ENCODE measurements at regions not wholly inside any gene's neighbourhood (a gene's known extent, or its start where the extent isn't known, plus 50 kb on each side); places are given as distances from the start of the nearest gene placed in this dataset.
A peak's percentile ranks its signal among the peaks of the same experiment; 100 is the strongest.

DNA sequence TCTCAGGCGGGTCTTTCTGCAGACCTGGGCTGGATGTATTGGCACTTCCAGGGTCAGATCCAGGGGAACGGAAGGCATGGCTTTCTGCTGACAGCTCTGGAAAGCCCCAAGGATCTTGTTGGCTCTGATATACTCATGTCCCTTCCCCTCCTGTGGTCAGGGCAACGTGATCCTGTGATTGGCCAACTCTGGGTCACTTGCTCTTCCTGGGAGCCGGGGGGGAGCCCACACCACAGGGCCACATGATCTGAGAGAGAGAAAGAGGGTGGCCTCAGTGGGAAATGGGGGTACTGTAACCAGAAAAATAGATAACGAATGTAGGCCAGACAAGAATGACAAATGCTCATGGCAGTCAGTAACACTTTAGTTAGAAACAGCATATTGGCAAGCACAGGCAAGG is 223.0 kb downstream of the NFATC2 start:
- Histone ChIP-seq H3K9me3 (ENCODE audit: low read depth) (no peaks in the 10 kb centered on the region), H3K36me3 (no peaks in the 10 kb centered on the region), H3K4me3 (no peak overlapping the region), H3K27me3 (no peaks in the 10 kb centered on the region), H3K27ac (peak overlapping the region; percentile 15), H3K4me1 (ENCODE audit: low read depth) (no peaks in the 10 kb centered on the region)
- DNase-seq (ENCODE audit: low read depth in 1 of 2, low spot score in 1 of 2) = no peak
- TF ChIP-seq, protein P1, sequence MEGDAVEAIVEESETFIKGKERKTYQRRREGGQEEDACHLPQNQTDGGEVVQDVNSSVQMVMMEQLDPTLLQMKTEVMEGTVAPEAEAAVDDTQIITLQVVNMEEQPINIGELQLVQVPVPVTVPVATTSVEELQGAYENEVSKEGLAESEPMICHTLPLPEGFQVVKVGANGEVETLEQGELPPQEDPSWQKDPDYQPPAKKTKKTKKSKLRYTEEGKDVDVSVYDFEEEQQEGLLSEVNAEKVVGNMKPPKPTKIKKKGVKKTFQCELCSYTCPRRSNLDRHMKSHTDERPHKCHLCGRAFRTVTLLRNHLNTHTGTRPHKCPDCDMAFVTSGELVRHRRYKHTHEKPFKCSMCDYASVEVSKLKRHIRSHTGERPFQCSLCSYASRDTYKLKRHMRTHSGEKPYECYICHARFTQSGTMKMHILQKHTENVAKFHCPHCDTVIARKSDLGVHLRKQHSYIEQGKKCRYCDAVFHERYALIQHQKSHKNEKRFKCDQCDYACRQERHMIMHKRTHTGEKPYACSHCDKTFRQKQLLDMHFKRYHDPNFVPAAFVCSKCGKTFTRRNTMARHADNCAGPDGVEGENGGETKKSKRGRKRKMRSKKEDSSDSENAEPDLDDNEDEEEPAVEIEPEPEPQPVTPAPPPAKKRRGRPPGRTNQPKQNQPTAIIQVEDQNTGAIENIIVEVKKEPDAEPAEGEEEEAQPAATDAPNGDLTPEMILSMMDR (IDR thresholded peaks at IDR 0.05; ENCODE audit: low read depth, low read length) = no peak

DNA sequence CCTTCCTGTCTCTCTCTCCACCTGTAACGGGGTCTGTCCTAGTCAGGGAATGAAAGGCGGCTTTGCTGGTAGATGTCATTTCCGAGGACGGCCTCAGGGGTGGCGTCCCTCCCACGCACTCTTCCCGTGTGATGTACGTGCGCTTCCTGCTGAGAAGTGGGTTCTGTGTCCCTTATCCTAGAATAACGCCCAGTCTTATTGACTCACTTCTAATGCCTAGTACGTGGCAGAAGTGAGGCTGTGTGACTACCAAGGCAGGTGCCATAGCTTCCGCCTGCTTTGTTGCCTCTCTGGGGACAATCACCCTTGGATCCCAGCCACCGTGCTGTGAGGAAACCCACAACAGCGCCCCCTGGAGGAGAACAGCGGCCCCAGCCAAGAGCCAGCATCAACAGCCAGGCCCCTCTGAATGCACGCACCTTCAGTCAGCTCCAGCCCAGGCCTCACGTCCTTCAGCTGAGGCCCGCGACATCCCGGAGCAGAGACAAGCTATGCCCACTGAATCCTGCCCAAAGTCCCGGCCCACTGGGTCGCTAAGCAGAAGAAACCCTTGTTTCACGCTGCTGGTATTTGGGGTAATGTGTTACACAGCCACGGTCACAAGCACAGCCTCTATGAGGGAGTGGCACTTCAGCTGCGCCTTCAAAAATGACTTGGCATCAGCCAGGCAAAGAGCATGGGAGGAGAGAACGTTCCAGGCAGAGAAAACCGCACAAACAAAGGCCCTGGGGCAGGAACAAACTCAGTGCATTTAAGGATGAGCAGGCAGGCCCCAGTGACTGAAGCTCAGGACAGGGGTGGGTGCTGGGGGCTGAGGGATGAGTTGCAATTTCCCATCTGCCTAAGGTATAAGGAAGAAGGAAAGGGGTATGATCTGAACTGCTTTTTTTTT is 224.2 kb downstream of the NFATC2 start:
- Histone ChIP-seq H3K27me3 (no peaks in the 10 kb centered on the region), H3K4me3 (no peak overlapping the region), H3K27ac (no peak overlapping the region), H3K9me3 (ENCODE audit: low read depth) (no peaks in the 10 kb centered on the region), H3K36me3 (no peaks in the 10 kb centered on the region), H3K4me1 (ENCODE audit: low read depth) (no peaks in the 10 kb centered on the region)
- TF ChIP-seq, protein P1 (IDR thresholded peaks at IDR 0.05; ENCODE audit: low read depth, low read length) = peak; percentile 75
- DNase-seq (ENCODE audit: low read depth in 1 of 2, low spot score in 1 of 2) = peak; percentile 58 to 84

DNA sequence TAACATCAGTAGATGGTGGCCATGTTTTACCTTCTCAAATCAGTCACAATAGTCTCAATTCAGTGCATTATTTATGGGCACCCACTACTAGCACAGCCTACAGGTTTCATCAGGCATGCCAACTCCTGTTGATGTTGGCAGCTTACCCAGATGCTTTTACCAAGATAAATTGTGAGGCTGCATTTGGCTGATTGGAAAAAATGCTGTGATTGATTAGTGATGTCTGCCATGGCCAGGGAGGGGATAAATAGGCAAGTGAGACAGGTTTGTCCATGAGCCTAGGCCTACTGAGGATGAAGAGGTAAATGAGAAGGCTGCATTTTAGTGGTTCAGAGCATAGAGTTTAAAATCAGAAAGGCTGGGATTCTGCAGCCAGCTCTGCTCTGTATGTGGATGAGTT is 227.1 kb downstream of the NFATC2 start:
- no peak for DNase-seq (ENCODE audit: low read depth in 1 of 2, low spot score in 1 of 2)
- Histone ChIP-seq H3K36me3 (no peaks in the 10 kb centered on the region), H3K4me1 (ENCODE audit: low read depth) (peaks cover 15% of the 10 kb centered on the region), H3K27me3 (no peaks in the 10 kb centered on the region), H3K9me3 (ENCODE audit: low read depth) (no peaks in the 10 kb centered on the region), H3K4me3 (no peak overlapping the region), H3K27ac (no peak overlapping the region)
- TF ChIP-seq, protein P1 (IDR thresholded peaks at IDR 0.05; ENCODE audit: low read depth, low read length) = no peak

DNA sequence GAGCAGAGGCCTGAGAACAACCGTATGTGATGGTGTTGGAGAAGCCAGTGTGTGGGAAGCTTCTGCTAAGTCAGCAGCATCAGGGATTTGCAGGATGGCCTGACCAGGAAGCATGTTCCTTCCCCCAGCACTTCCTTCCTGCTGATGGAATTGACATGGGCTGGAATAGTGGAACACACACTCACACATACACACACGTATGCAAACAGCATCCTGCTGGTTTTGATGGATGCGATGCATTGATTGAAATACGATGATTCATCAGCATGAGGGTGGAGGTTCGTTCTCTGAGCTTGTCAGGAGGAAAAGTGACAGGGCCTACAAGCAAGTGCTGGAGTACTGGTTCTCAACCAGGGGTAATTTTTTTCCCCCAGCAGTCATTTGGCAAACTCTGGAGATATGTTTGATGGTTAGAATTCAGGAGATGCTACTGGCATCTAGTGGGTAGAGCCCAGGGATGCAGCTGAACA is 229.1 kb downstream of the NFATC2 start:
- TF ChIP-seq, protein P1 (IDR thresholded peaks at IDR 0.05; ENCODE audit: low read depth, low read length) = no peak
- H3K9me3 ChIP-seq (ENCODE audit: low read depth) = no peaks in the 10 kb centered on the region
- DNase-seq (ENCODE audit: low read depth in 1 of 2, low spot score in 1 of 2) = no peak
- no peak overlapping the region for H3K4me3 ChIP-seq
- H3K27me3 ChIP-seq = no peaks in the 10 kb centered on the region
- H3K36me3 ChIP-seq = no peaks in the 10 kb centered on the region
- no peak overlapping the region for H3K27ac ChIP-seq
- peaks cover 15% of the 10 kb centered on the region for H3K4me1 ChIP-seq (ENCODE audit: low read depth)

DNA sequence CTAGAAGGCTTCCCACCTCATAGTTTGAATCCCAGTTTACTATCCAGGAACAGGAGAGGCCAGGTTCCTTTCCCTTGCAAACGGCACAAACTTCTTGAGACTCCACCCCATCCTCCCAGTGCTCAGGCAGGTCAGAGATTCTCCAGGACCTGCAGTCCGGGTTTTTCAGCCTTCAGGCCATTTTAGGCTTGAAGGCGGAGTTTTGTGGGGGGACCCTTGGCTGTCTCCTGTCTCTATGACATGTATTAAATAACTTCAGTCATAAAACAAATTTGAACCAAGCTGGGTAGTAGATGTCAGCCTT is 230.1 kb downstream of the NFATC2 start:
- Histone ChIP-seq H3K9me3 (ENCODE audit: low read depth) (no peaks in the 10 kb centered on the region), H3K4me3 (peak overlapping the region; percentile 9), H3K27ac (peak overlapping the region; percentile 88), H3K36me3 (no peaks in the 10 kb centered on the region), H3K27me3 (no peaks in the 10 kb centered on the region), H3K4me1 (ENCODE audit: low read depth) (peaks cover 15% of the 10 kb centered on the region)
- DNase-seq (ENCODE audit: low read depth in 1 of 2, low spot score in 1 of 2) = no peak
- TF ChIP-seq, protein P1 (IDR thresholded peaks at IDR 0.05; ENCODE audit: low read depth, low read length) = no peak
